Immature natural killer cell (primary cell): ENCODE measurements at regions not wholly inside any gene's neighbourhood (a gene's known extent, or its start where the extent isn't known, plus 50 kb on each side); places are given as distances from the start of the nearest gene placed in this dataset.
"Not testable (repeated sequence)": the region's sequence is repeated elsewhere in the genome, so short reads cannot be mapped to it uniquely, and the experiment has no call there.

Source experiments
- DNase-seq, 3 donors: peaks; one replicate each; pipeline ENCODE4 v3.0.0; 2022; ENCODE audit warnings: mixed read lengths in 1 of 3
- H3K27ac Mint-ChIP-seq, 6 donors: one replicate each; pipeline ENCODE4 v1.8.0; 2020; ENCODE audit warnings: mixed read lengths in 6 of 6, mild to moderate bottlenecking in 5 of 6, inconsistent platforms in 4 of 6, moderate library complexity in 3 of 6
- H3K27me3 Mint-ChIP-seq, 3 donors: one replicate each; pipeline ENCODE4 v1.8.0; 2020 to 2021; ENCODE audit warnings: low read depth in 3 of 3, mild to moderate bottlenecking in 3 of 3, mixed read lengths in 3 of 3, moderate library complexity in 3 of 3, inconsistent platforms in 1 of 3
- H3K36me3 Mint-ChIP-seq, 3 donors: one replicate each; pipeline ENCODE4 v1.8.0; 2020; ENCODE audit warnings: mixed read lengths in 3 of 3, inconsistent platforms in 2 of 3, mild to moderate bottlenecking in 2 of 3
- H3K4me1 Mint-ChIP-seq, 2 donors: one replicate each; pipeline ENCODE4 v1.8.0; 2020; ENCODE audit warnings: inconsistent platforms in 2 of 2, mild to moderate bottlenecking in 2 of 2, mixed read lengths in 2 of 2, moderate library complexity in 1 of 2
- H3K4me3 Mint-ChIP-seq, 5 donors: one replicate each; pipeline ENCODE4 v1.8.0; 2020; ENCODE audit warnings: mild to moderate bottlenecking in 5 of 5, mixed read lengths in 5 of 5, inconsistent platforms in 3 of 5, moderate library complexity in 3 of 5
- H3K9me3 Mint-ChIP-seq, 6 donors: one replicate each; pipeline ENCODE4 v1.8.0; 2020; ENCODE audit warnings: mild to moderate bottlenecking in 6 of 6, mixed read lengths in 6 of 6, inconsistent platforms in 4 of 6, moderate library complexity in 3 of 6

- peaks cover 0 to 13% (median 3%) of the 10 kb centered on the region in 6 donors for H3K9me3 Mint-ChIP-seq
- DNase-seq, result no peak
- H3K27me3 Mint-ChIP-seq, result peaks cover 0 to 1% (median 0%) of the 10 kb centered on the region in 3 donors
- no peaks in the 10 kb centered on the region for H3K36me3 Mint-ChIP-seq
- H3K4me1 Mint-ChIP-seq, result no peaks in the 10 kb centered on the region
- H3K27ac Mint-ChIP-seq, result no peak overlapping the region
- H3K4me3 Mint-ChIP-seq, result no peak overlapping the region
Measured at GRCh38 chr14:84298663-84299195, 1231.2 kb upstream of the FLRT2 start.

- H3K36me3 Mint-ChIP-seq, result no peaks in the 10 kb centered on the region
- no peak overlapping the region for H3K4me3 Mint-ChIP-seq
- no peak overlapping the region for H3K27ac Mint-ChIP-seq
- H3K9me3 Mint-ChIP-seq, result peaks cover 0 to 28% (median 18%) of the 10 kb centered on the region in 6 donors
- H3K4me1 Mint-ChIP-seq, result no peaks in the 10 kb centered on the region
- DNase-seq, result no peak
- peaks cover 0 to 3% (median 2%) of the 10 kb centered on the region in 3 donors for H3K27me3 Mint-ChIP-seq
Measured at GRCh38 chr14:84303140-84303539, 1226.8 kb upstream of the FLRT2 start.

- no peaks in the 10 kb centered on the region for H3K27me3 Mint-ChIP-seq
- H3K4me1 Mint-ChIP-seq, result no peaks in the 10 kb centered on the region
- no peak overlapping the region for H3K27ac Mint-ChIP-seq
- no peak for DNase-seq
- no peaks in the 10 kb centered on the region for H3K36me3 Mint-ChIP-seq
- H3K9me3 Mint-ChIP-seq, result peaks cover 9 to 40% (median 15%) of the 10 kb centered on the region in 6 donors
- H3K4me3 Mint-ChIP-seq, result no peak overlapping the region
Measured at GRCh38 chr14:84312551-84312950, 1217.4 kb upstream of the FLRT2 start.

- H3K4me3 Mint-ChIP-seq, result no peak overlapping the region
- H3K4me1 Mint-ChIP-seq, result no peaks in the 10 kb centered on the region
- peaks cover 0 to 1% (median 0%) of the 10 kb centered on the region in 3 donors for H3K27me3 Mint-ChIP-seq
- H3K9me3 Mint-ChIP-seq, result peaks cover 4 to 21% (median 6%) of the 10 kb centered on the region in 6 donors
- H3K27ac Mint-ChIP-seq, result no peak overlapping the region
- DNase-seq, result no peak
- H3K36me3 Mint-ChIP-seq, result no peaks in the 10 kb centered on the region
Measured at GRCh38 chr14:84323450-84323849, 1206.5 kb upstream of the FLRT2 start.

- Mint-ChIP-seq H3K27ac (no peak overlapping the region), H3K9me3 (peaks cover 4 to 23% (median 9%) of the 10 kb centered on the region in 6 donors), H3K27me3 (peaks cover 0 to 1% (median 0%) of the 10 kb centered on the region in 3 donors), H3K36me3 (no peaks in the 10 kb centered on the region), H3K4me1 (no peaks in the 10 kb centered on the region), H3K4me3 (no peak overlapping the region)
- no peak for DNase-seq
Measured at GRCh38 chr14:84323978-84324377, 1206.0 kb upstream of the FLRT2 start.

- peaks cover 0 to 1% (median 0%) of the 10 kb centered on the region in 3 donors for H3K27me3 Mint-ChIP-seq
- no peaks in the 10 kb centered on the region for H3K4me1 Mint-ChIP-seq
- H3K4me3 Mint-ChIP-seq, result no peak overlapping the region
- H3K9me3 Mint-ChIP-seq, result peaks cover 3 to 17% (median 8%) of the 10 kb centered on the region in 6 donors
- H3K36me3 Mint-ChIP-seq, result no peaks in the 10 kb centered on the region
- no peak overlapping the region for H3K27ac Mint-ChIP-seq
- no peak for DNase-seq
Measured at GRCh38 chr14:84336433-84336832, 1193.5 kb upstream of the FLRT2 start.

GRCh38 chr14:84340938-84341337, 1189.0 kb upstream of the FLRT2 start:
- Mint-ChIP-seq H3K9me3 (peaks cover 2 to 26% (median 10%) of the 10 kb centered on the region in 6 donors), H3K4me1 (no peaks in the 10 kb centered on the region), H3K27ac (no peak overlapping the region), H3K27me3 (no peaks in the 10 kb centered on the region), H3K36me3 (no peaks in the 10 kb centered on the region), H3K4me3 (no peak overlapping the region)
- no peak for DNase-seq

GRCh38 chr14:84341867-84342266, 1188.1 kb upstream of the FLRT2 start:
- DNase-seq, H3K4me3 Mint-ChIP-seq, H3K4me1 Mint-ChIP-seq, H3K36me3 Mint-ChIP-seq, H3K27me3 Mint-ChIP-seq, H3K27ac Mint-ChIP-seq: not testable (repeated sequence)
- H3K9me3 Mint-ChIP-seq, result peaks cover 5 to 26% (median 12%) of the 10 kb centered on the region in 6 donors

- H3K9me3 Mint-ChIP-seq, result peaks cover 5 to 24% (median 14%) of the 10 kb centered on the region in 6 donors
- DNase-seq, result no peak
- H3K27me3 Mint-ChIP-seq, result peaks cover 0 to 1% (median 0%) of the 10 kb centered on the region in 3 donors
- H3K36me3 Mint-ChIP-seq, result no peaks in the 10 kb centered on the region
- no peaks in the 10 kb centered on the region for H3K4me1 Mint-ChIP-seq
- no peak overlapping the region for H3K27ac Mint-ChIP-seq
- H3K4me3 Mint-ChIP-seq, result no peak overlapping the region
Measured at GRCh38 chr14:84343656-84344055, 1186.3 kb upstream of the FLRT2 start.

- H3K27me3 Mint-ChIP-seq, result peaks cover 0 to 3% (median 0%) of the 10 kb centered on the region in 3 donors
- H3K4me3 Mint-ChIP-seq, result no peak overlapping the region
- H3K27ac Mint-ChIP-seq, result no peak overlapping the region
- no peaks in the 10 kb centered on the region for H3K4me1 Mint-ChIP-seq
- no peaks in the 10 kb centered on the region for H3K36me3 Mint-ChIP-seq
- peaks cover 8 to 54% (median 29%) of the 10 kb centered on the region in 6 donors for H3K9me3 Mint-ChIP-seq
- no peak for DNase-seq
Measured at GRCh38 chr14:84351646-84352045, 1178.3 kb upstream of the FLRT2 start.

GRCh38 chr14:84361476-84361875, 1168.5 kb upstream of the FLRT2 start:
- H3K4me3 Mint-ChIP-seq, result no peak overlapping the region
- H3K9me3 Mint-ChIP-seq, result peaks cover 3 to 23% (median 6%) of the 10 kb centered on the region in 6 donors
- peaks cover 0 to 2% (median 0%) of the 10 kb centered on the region in 3 donors for H3K27me3 Mint-ChIP-seq
- H3K4me1 Mint-ChIP-seq, result no peaks in the 10 kb centered on the region
- H3K27ac Mint-ChIP-seq, result no peak overlapping the region
- H3K36me3 Mint-ChIP-seq, result no peaks in the 10 kb centered on the region
- no peak for DNase-seq

- DNase-seq, result no peak
- Mint-ChIP-seq H3K27ac (no peak overlapping the region), H3K36me3 (no peaks in the 10 kb centered on the region), H3K4me1 (no peaks in the 10 kb centered on the region), H3K27me3 (peaks cover 0 to 2% (median 0%) of the 10 kb centered on the region in 3 donors), H3K9me3 (peaks cover 4 to 22% (median 10%) of the 10 kb centered on the region in 6 donors), H3K4me3 (no peak overlapping the region)
Measured at GRCh38 chr14:84375235-84375634, 1154.7 kb upstream of the FLRT2 start.

- H3K27me3 Mint-ChIP-seq, result peaks cover 0 to 2% (median 0%) of the 10 kb centered on the region in 3 donors
- no peak overlapping the region for H3K4me3 Mint-ChIP-seq
- no peaks in the 10 kb centered on the region for H3K4me1 Mint-ChIP-seq
- H3K9me3 Mint-ChIP-seq, result peaks cover 5 to 41% (median 9%) of the 10 kb centered on the region in 6 donors
- H3K27ac Mint-ChIP-seq, result no peak overlapping the region
- H3K36me3 Mint-ChIP-seq, result no peaks in the 10 kb centered on the region
- DNase-seq, result no peak
Measured at GRCh38 chr14:84390010-84390409, 1139.9 kb upstream of the FLRT2 start.

GRCh38 chr14:84397631-84398030, 1132.3 kb upstream of the FLRT2 start:
- Mint-ChIP-seq H3K36me3 (no peaks in the 10 kb centered on the region), H3K4me3 (no peak overlapping the region), H3K9me3 (peaks cover 12 to 52% (median 21%) of the 10 kb centered on the region in 6 donors), H3K27me3 (no peaks in the 10 kb centered on the region), H3K4me1 (no peaks in the 10 kb centered on the region), H3K27ac (no peak overlapping the region)
- DNase-seq, result no peak

- Mint-ChIP-seq H3K4me3 (no peak overlapping the region), H3K36me3 (no peaks in the 10 kb centered on the region), H3K27ac (no peak overlapping the region), H3K4me1 (no peaks in the 10 kb centered on the region), H3K9me3 (peaks cover 10 to 52% (median 21%) of the 10 kb centered on the region in 6 donors), H3K27me3 (no peaks in the 10 kb centered on the region)
- no peak for DNase-seq
Measured at GRCh38 chr14:84399296-84399910, 1130.5 kb upstream of the FLRT2 start.
